ENCODE measurements at regions not wholly inside any gene's neighbourhood (a gene's known extent, or its start where the extent isn't known, plus 50 kb on each side); places are given as distances from the start of the nearest gene placed in this dataset.

- TF ChIP-seq CTCF (IDR thresholded peaks at IDR 0.05) (no peak), POLR2A (IDR thresholded peaks at IDR 0.05) (no peak)
These were observed 372.7 kb upstream of the HSF2 start for GRCh38 chr6:122026582-122027369.

Measured in thyroid gland (tissue), 4 donors.